C1 segment of cervical spinal cord (tissue), 14 donors: ENCODE measurements at regions not wholly inside any gene's neighbourhood (a gene's known extent, or its start where the extent isn't known, plus 50 kb on each side); places are given as distances from the start of the nearest gene placed in this dataset.

Experiments used
- DNase-seq, 14 donors: peaks; one replicate each; lab custom pipeline; 2025; lab: John Stamatoyannopoulos, UW

GRCh38 chr18:57243624-57244179 lies 96.8 kb downstream of the BOD1L2 start:
- DNase-seq: no peak

- DNase-seq: no peak
These were observed 102.3 kb downstream of the BOD1L2 start for GRCh38 chr18:57249179-57249578.

GRCh38 chr18:57249883-57250282 lies 102.5 kb upstream of the ST8SIA3 start:
- DNase-seq: no peak

GRCh38 chr18:57251747-57252146 lies 100.6 kb upstream of the ST8SIA3 start:
- no peak for DNase-seq

DNA sequence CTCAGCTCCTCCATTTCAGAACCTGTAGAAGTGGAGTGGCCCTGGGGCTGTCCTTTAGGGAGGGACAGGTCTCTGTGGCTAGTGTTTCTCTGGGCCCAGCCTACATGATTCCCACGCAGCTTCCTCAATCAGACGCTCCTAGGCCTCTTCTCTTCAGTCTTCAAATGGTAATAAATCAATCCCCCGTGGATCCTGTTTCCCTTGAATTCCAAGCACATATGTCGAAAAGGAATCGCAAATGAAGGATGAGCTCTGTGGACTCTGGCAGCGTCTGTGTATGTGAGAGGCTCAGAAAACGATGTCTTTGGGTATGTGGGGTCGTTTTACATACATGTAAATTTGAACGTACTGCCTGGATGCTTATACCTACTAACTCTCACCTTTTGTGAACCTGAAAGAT lies 98.5 kb upstream of the ST8SIA3 start:
- DNase-seq: no peak

DNA sequence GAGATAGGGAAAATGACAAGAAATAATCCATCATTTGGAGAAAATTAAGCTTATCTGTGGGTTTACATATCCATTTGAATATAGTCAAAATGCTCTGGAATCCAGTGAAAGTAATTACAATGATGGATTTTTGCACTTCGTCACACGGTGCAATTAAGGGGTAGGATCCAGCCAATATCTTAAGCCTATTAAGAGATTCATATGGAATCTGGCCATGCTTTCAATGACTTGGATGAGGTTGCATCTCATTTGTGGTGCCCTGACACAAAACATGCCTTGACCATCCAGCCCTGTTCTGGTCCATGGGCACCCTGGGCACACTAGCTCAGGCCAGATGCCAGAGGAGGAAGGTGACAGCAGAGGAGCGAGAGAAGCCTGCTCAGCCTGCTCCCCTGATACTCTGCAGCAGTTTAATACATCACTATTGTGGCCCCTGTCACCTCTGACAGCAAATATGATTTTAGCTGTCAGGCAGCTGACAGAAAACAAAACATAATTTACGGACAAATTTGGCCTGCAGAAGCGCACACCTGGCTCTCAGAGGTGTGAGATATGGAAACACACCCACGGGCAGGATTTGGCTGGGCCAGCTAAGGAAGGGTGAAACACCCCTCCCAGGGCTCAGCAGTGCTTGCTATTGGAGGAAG lies 94.1 kb upstream of the ST8SIA3 start:
- DNase-seq: no peak

- DNase-seq: no peak
These were observed 84.9 kb upstream of the ST8SIA3 start for GRCh38 chr18:57267368-57267925.

- DNase-seq: no peak
These were observed 82.6 kb upstream of the ST8SIA3 start for GRCh38 chr18:57269756-57270155.

DNA sequence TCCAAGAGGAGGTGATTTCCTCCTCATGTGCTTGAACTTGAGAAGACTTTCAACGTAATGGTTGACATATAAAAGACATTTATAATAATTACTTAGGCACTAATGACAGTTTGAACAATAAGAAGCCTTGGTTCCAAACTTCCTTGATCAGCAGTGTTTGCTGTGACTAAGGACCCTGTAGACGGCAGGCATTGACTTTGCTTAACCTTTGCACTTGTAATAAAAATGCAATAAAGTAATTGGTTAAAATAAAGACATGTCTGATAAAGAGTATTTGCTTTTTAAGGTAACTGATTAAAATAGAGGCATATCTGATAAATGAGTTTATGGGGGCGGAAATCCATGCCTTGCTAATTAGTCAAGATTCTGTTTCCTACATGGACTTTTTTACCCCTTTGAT lies 82.2 kb upstream of the ST8SIA3 start:
- no peak for DNase-seq

DNA sequence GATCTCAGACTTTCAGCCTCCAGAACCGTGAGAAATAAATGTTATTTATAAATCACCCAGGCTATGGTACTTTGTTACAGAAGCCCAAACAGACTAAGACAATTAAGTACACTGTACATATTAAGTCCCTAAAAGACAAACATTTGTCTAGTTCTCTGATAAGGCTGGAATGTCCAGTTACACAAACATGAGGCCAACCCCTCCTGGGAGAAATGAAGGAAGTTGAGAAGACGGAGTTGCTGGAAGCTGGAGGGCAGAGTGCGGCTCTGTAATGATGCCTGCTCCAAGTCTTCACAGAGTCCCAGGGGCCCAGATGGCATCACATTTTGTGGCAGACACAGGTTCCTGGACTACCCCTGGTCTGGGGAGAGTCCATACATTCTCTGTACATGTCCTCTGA lies 79.2 kb upstream of the ST8SIA3 start:
- DNase-seq: no peak

- no peak for DNase-seq
These were observed 77.2 kb upstream of the ST8SIA3 start for GRCh38 chr18:57275111-57275510.

- DNase-seq: no peak
These were observed 75.5 kb upstream of the ST8SIA3 start for GRCh38 chr18:57276829-57277228.

DNA sequence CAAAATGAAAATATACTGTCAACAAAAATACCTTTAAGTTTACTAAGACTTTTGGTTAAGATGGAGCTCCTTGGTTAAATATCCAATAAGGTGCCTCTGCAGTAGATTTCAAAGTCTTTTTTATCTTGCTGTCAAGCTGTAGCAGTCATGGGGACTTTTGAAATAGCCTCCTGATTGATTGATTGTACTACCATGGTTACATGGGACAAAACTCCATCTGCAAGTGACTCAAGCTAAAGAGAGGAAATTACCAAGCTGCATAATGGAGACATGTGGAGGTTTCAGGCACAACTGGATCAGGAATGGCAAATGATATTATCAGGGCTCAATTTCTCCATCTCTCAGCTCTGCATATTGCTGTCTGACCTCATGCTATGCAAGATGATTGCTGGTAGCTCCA lies 73.4 kb upstream of the ST8SIA3 start:
- DNase-seq: no peak

DNA sequence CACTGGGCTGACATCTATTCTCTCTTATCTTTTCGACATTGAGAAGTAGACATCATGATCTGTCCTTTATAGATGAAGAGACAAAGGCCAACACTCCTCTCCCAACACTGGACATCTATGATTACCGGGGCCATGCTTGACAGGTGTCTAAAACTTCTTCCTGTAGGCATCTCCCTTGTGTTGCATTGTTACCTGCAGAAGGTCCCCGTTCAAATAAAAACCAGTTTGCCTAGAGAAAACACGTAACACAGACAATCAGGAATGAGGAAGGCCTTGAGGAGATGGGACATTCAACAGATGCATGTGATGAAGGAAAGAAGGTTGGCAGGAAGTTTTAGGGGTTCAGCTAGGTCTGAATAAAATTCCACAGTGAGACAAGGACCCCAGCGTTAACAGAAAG lies 70.8 kb upstream of the ST8SIA3 start:
- no peak for DNase-seq

- no peak for DNase-seq
These were observed 65.4 kb upstream of the ST8SIA3 start for GRCh38 chr18:57286949-57287348.

GRCh38 chr18:57287766-57288165 lies 64.6 kb upstream of the ST8SIA3 start:
- no peak for DNase-seq

GRCh38 chr18:57294547-57294946 lies 57.8 kb upstream of the ST8SIA3 start:
- no peak for DNase-seq

DNA sequence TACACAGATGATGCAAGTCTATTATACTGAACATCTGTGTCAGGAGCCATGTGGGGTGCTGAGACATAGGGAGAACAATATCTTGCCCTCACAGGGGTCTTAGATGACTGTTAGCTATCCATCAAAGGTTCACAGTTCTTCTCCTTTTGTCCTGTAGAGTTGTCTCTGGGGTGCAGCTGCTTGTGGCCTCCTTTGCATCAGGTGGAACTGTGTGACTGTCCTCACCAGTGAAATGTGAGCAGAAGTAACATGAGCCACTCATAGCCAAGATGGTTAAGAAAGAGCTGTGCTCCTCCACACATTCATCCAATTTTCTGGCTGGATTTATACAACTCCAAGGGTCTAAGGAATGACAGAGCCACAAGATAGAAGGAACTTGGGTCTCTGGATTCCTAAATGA lies 56.0 kb upstream of the ST8SIA3 start:
- no peak for DNase-seq

DNA sequence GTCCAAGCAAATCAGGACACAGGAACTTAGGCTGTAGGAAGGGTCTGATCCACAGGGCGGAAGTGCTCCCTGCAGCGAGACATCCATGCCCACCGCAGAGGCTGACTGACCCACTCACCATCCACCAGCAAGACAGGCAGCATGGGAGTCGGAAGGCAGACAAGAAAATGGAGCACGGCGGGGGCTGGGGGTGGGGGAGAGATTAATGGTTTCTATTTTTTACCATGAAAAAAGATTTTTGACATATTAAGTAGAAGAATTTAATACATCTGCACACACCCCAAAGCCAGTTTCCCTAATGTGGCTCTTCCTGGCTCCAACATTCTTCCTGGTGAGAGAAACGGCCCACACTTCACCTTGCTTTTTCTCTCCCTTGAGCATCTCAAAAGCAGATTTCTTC lies 55.1 kb upstream of the ST8SIA3 start:
- no peak for DNase-seq

- no peak for DNase-seq
These were observed 52.4 kb upstream of the ST8SIA3 start for GRCh38 chr18:57299931-57300330.

DNA sequence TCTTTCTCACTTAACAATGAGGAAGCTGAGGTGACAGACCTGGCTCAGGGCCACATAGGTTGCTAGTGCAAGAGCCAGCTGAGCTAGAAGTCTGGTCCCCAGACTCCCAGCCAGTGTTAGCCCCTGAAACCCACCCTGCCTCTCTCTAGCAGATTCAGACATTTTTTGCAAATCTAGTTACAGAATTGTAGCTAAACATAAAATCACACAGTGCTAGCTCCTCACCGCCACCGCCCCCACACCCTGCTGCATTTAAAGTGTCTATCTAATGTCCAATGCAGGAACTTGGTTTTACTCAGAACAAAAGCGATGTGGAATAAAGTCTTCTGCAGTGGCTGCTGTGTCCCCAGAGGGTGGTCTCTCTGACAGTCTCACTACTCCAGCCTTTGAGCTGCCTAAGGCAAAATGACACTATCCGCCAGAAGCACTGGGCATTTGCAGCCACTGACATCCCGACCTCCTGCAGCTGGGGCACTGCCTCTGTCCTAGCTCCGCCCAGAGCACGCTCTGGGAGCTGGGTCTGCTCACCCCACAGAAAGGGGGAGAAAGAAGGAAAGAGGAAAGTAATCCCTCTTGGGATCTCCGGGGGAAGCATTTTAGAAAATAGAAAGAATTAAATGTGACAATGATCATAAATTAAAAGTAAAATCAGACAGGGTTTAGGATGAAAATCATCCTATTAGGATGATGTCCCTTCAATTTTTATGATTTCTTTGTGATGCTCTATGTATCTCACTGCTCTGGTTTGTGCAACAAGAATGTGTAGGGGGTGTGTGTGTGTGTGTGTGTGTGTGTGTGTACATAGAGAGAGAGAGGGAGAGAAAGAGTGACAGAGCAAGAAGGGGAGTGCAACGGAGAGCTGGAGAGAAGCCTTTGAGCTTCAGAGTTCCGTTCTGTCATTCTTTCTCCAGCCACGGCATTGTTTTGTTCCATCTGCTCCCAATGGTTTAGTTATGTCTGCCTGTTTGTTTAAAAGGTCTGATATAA lies 50.5 kb upstream of the ST8SIA3 start:
- no peak for DNase-seq
